Liver (tissue), 7 donors: ENCODE measurements at regions not wholly inside any gene's neighbourhood (a gene's known extent, or its start where the extent isn't known, plus 50 kb on each side); places are given as distances from the start of the nearest gene placed in this dataset.

Experiments
- DNase-seq: peaks from one replicate; pipeline ENCODE4 v3.0.0-alpha.2; 2017; ENCODE audit warnings: low spot score
- H3K27ac ChIP-seq, 2 donors: one replicate each; pipeline ENCODE4 v1.7.0; 2013; ENCODE audit warnings: inconsistent platforms in 2 of 2, low read length in 2 of 2, control low read depth in 1 of 2, low read depth in 1 of 2, mild to moderate bottlenecking in 1 of 2
- H3K27me3 ChIP-seq, 4 donors: one replicate each; pipeline versions ENCODE4 v1.6.1 to v1.7.0; 2013; ENCODE audit warnings: low read length in 3 of 4, inconsistent platforms in 1 of 4, mild to moderate bottlenecking in 1 of 4, moderate library complexity in 1 of 4; ENCODE audit not compliant: control insufficient read depth in 4 of 4, insufficient read depth in 4 of 4
- H3K36me3 ChIP-seq, 4 donors: one replicate each; pipeline versions ENCODE4 v1.6.1 to v1.7.0; 2013; ENCODE audit warnings: low read length in 3 of 4, mild to moderate bottlenecking in 3 of 4, low read depth in 1 of 4, moderate library complexity in 1 of 4; ENCODE audit not compliant: control insufficient read depth in 4 of 4, insufficient read depth in 3 of 4
- H3K4me1 ChIP-seq, 4 donors: one replicate each; pipeline versions ENCODE4 v1.6.1 to v1.7.0; 2013; ENCODE audit warnings: low read length in 3 of 4, mild to moderate bottlenecking in 3 of 4, moderate library complexity in 1 of 4; ENCODE audit not compliant: control insufficient read depth in 4 of 4, insufficient read depth in 4 of 4
- H3K4me3 ChIP-seq, 3 donors: one replicate each; pipeline versions ENCODE4 v1.6.1 to v1.7.0; 2013; ENCODE audit warnings: low read length in 3 of 3, control low read depth in 1 of 3, low read depth in 1 of 3, mild to moderate bottlenecking in 1 of 3
- H3K9ac ChIP-seq, 2 donors: one replicate each; pipeline ENCODE4 v1.7.0; 2013; ENCODE audit warnings: low read length in 2 of 2, mild to moderate bottlenecking in 2 of 2, moderate library complexity in 2 of 2, control low read depth in 1 of 2, low read depth in 1 of 2
- H3K9me3 ChIP-seq, 4 donors: one replicate each; pipeline versions ENCODE4 v1.6.1 to v1.7.0; 2013; ENCODE audit warnings: low read length in 3 of 4; ENCODE audit not compliant: control insufficient read depth in 4 of 4
- EGR1 ChIP-seq, 2 donors: IDR thresholded peaks; 2 replicates each; pipeline ENCODE4 v1.6.1; 2016 to 2018; ENCODE audit warnings: antibody characterized with exemption in 2 of 2, low read depth in 2 of 2
- FOXA2 ChIP-seq: IDR thresholded peaks from 2 replicates; pipeline ENCODE4 v1.6.1; 2016; ENCODE audit warnings: antibody characterized with exemption
- GABPA ChIP-seq, 2 donors: IDR thresholded peaks in 1 of 2; conservative IDR thresholded peaks in 1 of 2; 2 replicates each; pipeline ENCODE4 v1.6.1; 2016; ENCODE audit warnings: antibody characterized with exemption in 2 of 2, mild to moderate bottlenecking in 1 of 2, moderate library complexity in 1 of 2
- HNF4A ChIP-seq, 2 donors: conservative IDR thresholded peaks; 2 replicates each; pipeline ENCODE4 v1.6.1; 2016; ENCODE audit warnings: antibody characterized with exemption in 2 of 2, mild to moderate bottlenecking in 2 of 2
- HNF4G ChIP-seq: IDR thresholded peaks from 2 replicates; pipeline ENCODE4 v1.6.1; 2016; ENCODE audit warnings: antibody characterized with exemption
- JUND ChIP-seq, 2 donors: IDR thresholded peaks; 2 replicates each; pipeline ENCODE4 v1.6.1; 2016; ENCODE audit warnings: antibody characterized with exemption in 2 of 2
- NR2F2 ChIP-seq: IDR thresholded peaks from 2 replicates; pipeline ENCODE4 v1.6.1; 2016; ENCODE audit warnings: antibody characterized with exemption
- RAD21 ChIP-seq, 2 donors: IDR thresholded peaks; 2 replicates each; pipeline ENCODE4 v1.6.1; 2016; ENCODE audit warnings: antibody characterized with exemption in 2 of 2, mild to moderate bottlenecking in 2 of 2
- RXRA ChIP-seq, 2 donors: IDR thresholded peaks; 2 replicates each; pipeline ENCODE4 v1.6.1; 2017 to 2018; ENCODE audit warnings: antibody characterized with exemption in 2 of 2, mild to moderate bottlenecking in 1 of 2
- SP1 ChIP-seq: IDR thresholded peaks from 2 replicates; pipeline ENCODE4 v1.6.1; 2018; ENCODE audit warnings: antibody characterized with exemption, mild to moderate bottlenecking
- TAF1 ChIP-seq: conservative IDR thresholded peaks from 2 replicates; pipeline ENCODE4 v1.6.1; 2016; ENCODE audit warnings: antibody characterized with exemption, mild to moderate bottlenecking
- YY1 ChIP-seq: IDR thresholded peaks from 2 replicates; pipeline ENCODE4 v1.6.1; 2016; ENCODE audit warnings: antibody characterized with exemption, mild to moderate bottlenecking
- WGBS: extraction: QIAGEN DNeasy Blood & Tissue Kit; methylation state at CpG from one replicate; pipeline ENCODE4 v1.1.7; 2013; 5-methylcytosine and 5-hydroxymethylcytosine counted together
- TF ChIP-seq, protein P1 (sequence below): IDR thresholded peaks from 2 replicates; pipeline ENCODE4 v1.6.1; 2016; ENCODE audit warnings: antibody characterized with exemption
- TF ChIP-seq, protein P2 (sequence below): IDR thresholded peaks from 2 replicates; pipeline ENCODE4 v1.6.1; 2016; ENCODE audit warnings: antibody characterized with exemption
- donor health status: healthy.
- donor health status: healthy.
- donor health status: healthy.
- donor health status: healthy.

DNA sequence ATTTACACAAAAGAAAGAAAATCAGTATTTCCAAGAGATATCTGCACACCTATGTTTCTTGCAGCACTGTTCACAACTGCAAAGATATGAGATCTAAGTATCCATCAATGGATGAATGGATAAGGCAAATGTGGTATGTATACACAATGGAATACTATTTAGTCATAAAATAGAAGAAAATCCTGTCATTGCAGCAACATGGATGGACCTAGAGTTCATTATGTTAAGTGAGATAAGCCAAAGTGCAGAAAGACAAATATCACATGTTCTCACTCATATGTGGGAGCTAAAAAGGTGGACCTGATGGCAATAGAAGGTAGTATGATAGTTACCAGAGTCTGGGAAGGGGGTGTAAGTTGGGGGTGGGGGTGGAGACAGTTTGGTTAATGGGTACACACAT lies 1171.6 kb downstream of the SORCS1 start:
- Histone ChIP-seq H3K4me3 (no peak overlapping the region), H3K4me1 (peaks cover 6 to 20% (median 18%) of the 10 kb centered on the region in 4 donors), H3K9ac (no peak overlapping the region), H3K27ac (no peak overlapping the region), H3K9me3 (no peaks in the 10 kb centered on the region), H3K27me3 (no peaks in the 10 kb centered on the region), H3K36me3 (no peaks in the 10 kb centered on the region)
- no peak for DNase-seq
- TF ChIP-seq TAF1 (no peak), EGR1 (IDR thresholded peaks at IDR 0.05; ENCODE audit: low read depth in 2 of 2) (no peak), HNF4A (conservative IDR thresholded peaks at IDR 0.05) (peak; percentile 63 to 64)

DNA sequence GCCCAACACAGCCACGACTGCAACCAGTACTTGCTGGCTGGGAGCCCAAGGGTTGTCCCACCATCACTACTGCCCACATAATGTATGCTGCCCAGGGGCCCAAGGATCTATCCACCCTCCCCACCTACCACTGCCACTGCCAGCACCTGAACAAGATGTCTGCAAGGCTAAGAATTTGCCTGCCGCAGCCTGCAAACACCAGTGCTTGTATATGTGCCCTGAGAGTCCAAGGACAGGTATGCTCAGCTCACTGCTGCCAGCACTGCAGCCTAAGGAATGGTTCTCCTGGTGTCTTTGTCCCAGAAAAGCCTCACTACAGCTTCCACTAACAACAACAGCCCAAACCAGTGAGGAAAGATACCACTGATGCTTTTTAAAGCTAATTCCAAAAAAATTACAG lies 1174.0 kb downstream of the SORCS1 start:
- Histone ChIP-seq H3K27ac (no peak overlapping the region), H3K4me1 (peaks cover 6 to 18% (median 12%) of the 10 kb centered on the region in 4 donors), H3K36me3 (no peaks in the 10 kb centered on the region), H3K9ac (no peak overlapping the region), H3K4me3 (no peak overlapping the region), H3K9me3 (no peaks in the 10 kb centered on the region), H3K27me3 (no peaks in the 10 kb centered on the region)
- DNase-seq: no peak
- WGBS: 57% methylated on average over 2 of the region's 2 CpGs
- peak; percentile 25 to 40 for TF ChIP-seq HNF4A (conservative IDR thresholded peaks at IDR 0.05)
- no peak for TF ChIP-seq TAF1

DNA sequence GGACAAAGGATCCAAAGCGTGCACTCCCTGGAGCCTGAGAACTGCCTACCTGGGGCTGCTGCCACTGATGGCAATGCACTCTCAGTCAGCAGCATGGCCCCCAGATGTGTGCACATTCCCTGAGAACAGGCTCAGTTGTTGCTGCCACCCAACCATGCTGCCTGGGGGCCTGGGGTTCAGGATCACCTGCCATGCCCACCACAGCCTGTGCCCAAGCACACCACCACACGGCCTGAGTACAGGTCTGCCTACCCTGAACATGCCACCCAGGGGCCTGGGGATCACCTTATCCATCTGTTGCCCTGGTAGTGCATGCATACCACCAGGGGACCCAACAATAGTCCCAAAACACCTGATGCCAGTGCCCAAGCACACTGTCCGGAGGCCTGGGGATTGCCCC lies 1174.5 kb downstream of the SORCS1 start:
- no peak for DNase-seq

GRCh38 chr10:105988848-105989247 lies 1175.7 kb downstream of the SORCS1 start:
- no peaks in the 10 kb centered on the region for H3K27me3 ChIP-seq
- H3K4me3 ChIP-seq: no peak overlapping the region
- H3K36me3 ChIP-seq: no peaks in the 10 kb centered on the region
- DNase-seq: no peak
- no peaks in the 10 kb centered on the region for H3K9me3 ChIP-seq
- H3K27ac ChIP-seq: no peak overlapping the region
- WGBS: 83% methylated on average over 1 of the region's 1 CpG
- TF ChIP-seq HNF4A (conservative IDR thresholded peaks at IDR 0.05) (no peak), NR2F2 (no peak), YY1 (no peak), HNF4G (no peak), GABPA (IDR thresholded peaks at IDR 0.05 in 1 of 2, conservative IDR thresholded peaks at IDR 0.05 in 1 of 2) (no peak), SP1 (no peak), RAD21 (IDR thresholded peaks at IDR 0.05) (no peak), EGR1 (IDR thresholded peaks at IDR 0.05; ENCODE audit: low read depth in 2 of 2) (no peak)
- TF ChIP-seq, protein P1, sequence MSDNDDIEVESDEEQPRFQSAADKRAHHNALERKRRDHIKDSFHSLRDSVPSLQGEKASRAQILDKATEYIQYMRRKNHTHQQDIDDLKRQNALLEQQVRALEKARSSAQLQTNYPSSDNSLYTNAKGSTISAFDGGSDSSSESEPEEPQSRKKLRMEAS: no peak
- TF ChIP-seq, protein P2, sequence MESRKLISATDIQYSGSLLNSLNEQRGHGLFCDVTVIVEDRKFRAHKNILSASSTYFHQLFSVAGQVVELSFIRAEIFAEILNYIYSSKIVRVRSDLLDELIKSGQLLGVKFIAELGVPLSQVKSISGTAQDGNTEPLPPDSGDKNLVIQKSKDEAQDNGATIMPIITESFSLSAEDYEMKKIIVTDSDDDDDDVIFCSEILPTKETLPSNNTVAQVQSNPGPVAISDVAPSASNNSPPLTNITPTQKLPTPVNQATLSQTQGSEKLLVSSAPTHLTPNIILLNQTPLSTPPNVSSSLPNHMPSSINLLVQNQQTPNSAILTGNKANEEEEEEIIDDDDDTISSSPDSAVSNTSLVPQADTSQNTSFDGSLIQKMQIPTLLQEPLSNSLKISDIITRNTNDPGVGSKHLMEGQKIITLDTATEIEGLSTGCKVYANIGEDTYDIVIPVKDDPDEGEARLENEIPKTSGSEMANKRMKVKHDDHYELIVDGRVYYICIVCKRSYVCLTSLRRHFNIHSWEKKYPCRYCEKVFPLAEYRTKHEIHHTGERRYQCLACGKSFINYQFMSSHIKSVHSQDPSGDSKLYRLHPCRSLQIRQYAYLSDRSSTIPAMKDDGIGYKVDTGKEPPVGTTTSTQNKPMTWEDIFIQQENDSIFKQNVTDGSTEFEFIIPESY: no peak
- no peak overlapping the region for H3K9ac ChIP-seq
- peaks cover 5 to 10% (median 8%) of the 10 kb centered on the region in 4 donors for H3K4me1 ChIP-seq

More for the DNA sequence above, 1174.5 kb downstream of the SORCS1 start:
- no peak overlapping the region for H3K27ac ChIP-seq
- H3K36me3 ChIP-seq: no peaks in the 10 kb centered on the region
- no peaks in the 10 kb centered on the region for H3K27me3 ChIP-seq
- no peak overlapping the region for H3K9ac ChIP-seq
- no peaks in the 10 kb centered on the region for H3K9me3 ChIP-seq
- TF ChIP-seq GABPA (IDR thresholded peaks at IDR 0.05 in 1 of 2, conservative IDR thresholded peaks at IDR 0.05 in 1 of 2) (no peak), HNF4A (conservative IDR thresholded peaks at IDR 0.05) (no peak), SP1 (no peak), FOXA2 (no peak), RXRA (IDR thresholded peaks at IDR 0.05) (no peak), EGR1 (IDR thresholded peaks at IDR 0.05; ENCODE audit: low read depth in 2 of 2) (no peak), NR2F2 (no peak), JUND (IDR thresholded peaks at IDR 0.05) (no peak)
- WGBS: 94% methylated on average over 3 of the region's 3 CpGs
- no peak overlapping the region for H3K4me3 ChIP-seq
- H3K4me1 ChIP-seq: peaks cover 6 to 16% (median 12%) of the 10 kb centered on the region in 4 donors
